GM04503 (cell line): ENCODE measurements at regions not wholly inside any gene's neighbourhood (a gene's known extent, or its start where the extent isn't known, plus 50 kb on each side); places are given as distances from the start of the nearest gene placed in this dataset.

Experiments
- DNase-seq: peaks from one replicate; pipeline ENCODE4 v3.0.0-alpha.2; 2012; ENCODE audit warnings: low read depth

DNA sequence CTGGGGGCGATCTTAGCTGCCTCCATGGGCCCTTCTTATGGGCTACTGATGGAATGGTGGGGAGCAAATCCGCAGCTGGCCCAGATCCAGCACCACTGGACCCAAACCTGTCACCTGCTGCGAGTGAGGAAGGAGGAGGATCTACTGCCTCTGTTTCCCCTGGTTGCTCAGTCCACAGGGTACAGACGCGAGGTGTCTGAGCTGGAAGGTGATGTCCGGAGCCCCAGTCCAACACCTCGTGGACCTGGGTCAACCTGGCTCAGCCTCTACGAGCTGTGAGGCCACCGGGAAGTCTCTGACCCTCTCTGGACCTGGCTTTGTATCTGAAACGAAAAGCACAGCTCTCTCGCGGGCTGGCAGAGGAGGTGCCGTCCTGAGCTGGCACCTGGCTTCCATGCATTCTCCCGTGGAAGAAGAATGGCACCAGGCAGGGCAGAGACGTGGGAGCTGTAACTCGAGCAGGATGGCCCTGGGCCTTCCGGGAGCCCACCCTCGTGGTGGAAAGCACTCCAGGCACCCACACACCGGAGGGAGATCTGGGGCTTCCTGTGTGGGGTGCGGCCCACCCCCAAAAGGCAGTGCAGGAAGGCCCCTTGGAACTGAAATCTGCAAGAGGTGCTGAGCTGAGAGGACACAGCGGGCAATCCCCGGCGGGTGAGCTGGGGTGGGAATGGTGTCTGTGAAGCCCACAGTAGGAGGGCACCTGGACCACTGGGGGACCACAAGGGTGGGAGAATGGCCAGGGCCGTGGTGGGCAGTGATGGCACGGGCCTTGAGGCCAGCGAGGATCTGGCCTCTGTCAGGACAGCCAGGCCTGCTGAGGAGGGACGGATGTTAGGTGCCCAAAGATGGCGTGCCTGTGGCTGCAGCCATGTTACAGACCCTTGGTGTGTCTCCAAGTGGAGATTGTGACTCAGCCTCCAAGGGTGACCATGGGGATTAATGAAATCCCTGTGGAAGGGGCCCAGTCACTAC lies 133.4 kb downstream of the OLFM1 start:
- no peak for DNase-seq

GRCh38 chr9:135221576-135221950 lies 134.1 kb downstream of the OLFM1 start:
- no peak for DNase-seq

GRCh38 chr9:135221951-135222631 lies 134.6 kb downstream of the OLFM1 start:
- no peak for DNase-seq

DNA sequence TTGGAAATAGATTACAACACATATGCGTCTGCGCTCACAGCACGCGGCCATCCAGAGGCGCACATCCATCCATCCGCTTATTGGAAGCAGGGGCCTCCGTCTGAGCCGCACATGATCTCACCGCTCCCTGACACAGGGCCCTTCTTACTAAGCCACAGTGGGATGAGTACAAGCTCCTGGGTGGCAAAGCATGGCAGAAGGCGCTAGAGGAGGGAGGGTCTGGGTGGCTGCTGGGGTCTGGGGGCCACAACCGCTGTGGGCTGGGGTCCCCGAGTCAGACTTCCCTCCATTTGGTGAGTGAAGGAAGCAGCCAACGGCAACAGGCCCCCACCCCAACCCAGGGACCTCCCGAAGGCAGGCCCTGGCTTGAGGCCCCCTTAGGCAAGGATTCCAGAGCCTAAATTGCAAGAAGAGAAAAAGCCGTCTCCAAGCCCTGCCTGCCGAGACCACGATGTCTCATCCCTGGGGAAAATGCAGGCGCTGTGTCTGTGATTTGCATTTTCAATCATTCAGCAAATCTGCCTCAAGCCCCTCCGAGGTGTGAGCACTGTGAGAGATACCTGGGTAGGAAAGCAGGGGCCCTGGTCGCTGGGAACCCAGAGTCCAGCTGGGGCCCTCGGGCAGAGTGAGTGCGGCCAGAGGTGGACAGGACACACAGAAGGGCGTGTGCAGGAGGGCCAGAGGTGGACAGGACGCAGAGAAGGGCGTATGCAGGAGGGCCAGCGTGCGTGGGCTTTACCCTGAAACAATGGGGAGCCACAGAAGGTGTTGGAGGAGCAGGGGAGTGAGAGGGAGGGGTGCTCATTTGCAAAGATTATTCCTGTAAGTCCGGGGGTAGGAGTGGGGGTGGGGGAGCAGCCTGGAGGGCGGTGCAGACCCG lies 135.7 kb downstream of the OLFM1 start:
- DNase-seq, result no peak

DNA sequence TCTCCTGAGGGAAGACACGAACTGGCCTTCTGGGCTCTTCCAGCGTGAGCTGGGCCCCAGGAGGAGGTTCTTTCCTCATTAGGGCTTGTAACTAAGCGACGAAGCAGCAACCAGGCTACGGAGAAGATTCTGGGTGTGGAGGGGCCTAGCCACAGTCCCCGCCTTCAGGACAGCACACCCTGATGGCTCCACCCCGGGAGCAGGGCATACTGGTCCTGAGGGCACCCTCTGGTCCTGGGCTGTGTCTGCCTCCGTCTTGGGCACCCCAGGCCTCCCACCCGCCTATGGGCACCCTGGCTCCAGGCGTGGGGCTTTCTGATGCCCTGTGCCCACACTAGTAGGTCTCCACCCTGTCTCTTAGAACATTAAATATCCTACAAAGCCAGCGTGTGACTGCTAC lies 136.4 kb downstream of the OLFM1 start:
- DNase-seq, result no peak

DNA sequence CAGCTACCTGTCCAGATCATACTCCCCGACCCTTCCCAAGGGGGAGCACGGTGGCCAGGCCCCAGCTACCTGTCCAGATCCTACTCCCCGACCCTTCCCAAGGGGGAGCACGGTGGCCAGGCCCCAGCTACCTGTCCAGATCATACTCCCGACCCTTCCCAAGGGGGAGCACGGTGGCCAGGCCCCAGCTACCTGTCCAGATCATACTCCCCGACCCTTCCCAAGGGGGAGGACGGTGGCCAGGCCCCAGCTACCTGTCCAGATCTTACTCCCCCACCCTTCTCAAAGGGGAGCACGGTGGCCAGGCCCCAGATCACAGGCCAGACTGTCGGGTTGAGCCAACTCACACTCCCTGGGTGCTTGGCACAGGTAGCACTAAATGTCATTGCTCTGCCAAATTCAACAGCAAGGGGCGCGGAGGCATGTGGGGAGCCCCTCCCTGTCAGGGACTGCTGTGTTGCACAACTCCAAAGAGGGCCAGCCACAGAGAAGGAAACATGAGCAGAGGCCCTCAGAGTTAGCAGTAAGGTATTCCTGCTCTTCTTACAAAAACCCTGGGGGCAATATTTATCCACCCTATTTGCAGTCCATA lies 136.9 kb downstream of the OLFM1 start:
- DNase-seq, result no peak

GRCh38 chr9:135224921-135225541 lies 137.6 kb downstream of the OLFM1 start:
- DNase-seq, result no peak

- no peak for DNase-seq
Observed at GRCh38 chr9:135225619-135226228, 138.3 kb downstream of the OLFM1 start.

- DNase-seq, result no peak
Observed at GRCh38 chr9:135226369-135227050, 139.0 kb downstream of the OLFM1 start.

GRCh38 chr9:135227641-135228251 lies 140.3 kb downstream of the OLFM1 start:
- no peak for DNase-seq

- DNase-seq, result no peak
Observed at GRCh38 chr9:135228345-135228982, 141.0 kb downstream of the OLFM1 start.

GRCh38 chr9:135228983-135229625 lies 141.6 kb downstream of the OLFM1 start:
- DNase-seq, result no peak

- no peak for DNase-seq
Observed at GRCh38 chr9:135229701-135230385, 142.4 kb downstream of the OLFM1 start.

GRCh38 chr9:135230386-135230765 lies 142.9 kb downstream of the OLFM1 start:
- no peak for DNase-seq

GRCh38 chr9:135230817-135231520 lies 143.5 kb downstream of the OLFM1 start:
- DNase-seq, result no peak

DNA sequence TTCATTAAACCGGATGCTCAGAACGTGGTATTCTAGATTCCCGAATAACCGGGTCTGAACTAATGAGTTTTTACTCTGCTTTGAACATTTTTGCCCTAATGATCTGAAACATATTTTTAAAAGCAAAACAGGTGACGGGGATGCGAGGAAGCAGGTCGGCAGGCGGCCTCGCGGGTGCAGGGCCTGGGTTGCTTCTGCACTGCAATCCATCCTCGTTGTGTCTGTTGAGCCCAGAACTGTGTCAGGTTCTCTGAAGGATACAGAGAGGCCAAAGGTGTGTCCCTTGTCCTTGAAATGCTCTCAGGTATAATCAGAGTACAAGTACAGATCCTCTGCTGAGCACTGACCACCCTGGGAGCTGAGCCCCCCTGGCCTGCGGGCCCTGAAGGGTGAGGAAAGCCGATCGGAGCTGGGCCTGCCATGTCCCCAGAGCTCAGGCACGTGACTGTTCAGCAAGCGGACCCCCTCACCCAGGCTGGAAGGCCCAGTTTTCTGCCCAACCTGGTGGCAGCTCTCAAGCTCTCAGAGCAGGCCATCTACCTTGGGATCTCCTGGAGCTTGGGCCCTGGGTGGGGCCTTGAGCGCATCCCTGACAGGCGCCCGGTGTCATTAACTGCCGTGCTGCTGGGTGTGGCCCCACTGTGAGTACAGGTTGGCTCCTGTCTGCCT lies 151.8 kb downstream of the OLFM1 start:
- DNase-seq, result no peak

DNA sequence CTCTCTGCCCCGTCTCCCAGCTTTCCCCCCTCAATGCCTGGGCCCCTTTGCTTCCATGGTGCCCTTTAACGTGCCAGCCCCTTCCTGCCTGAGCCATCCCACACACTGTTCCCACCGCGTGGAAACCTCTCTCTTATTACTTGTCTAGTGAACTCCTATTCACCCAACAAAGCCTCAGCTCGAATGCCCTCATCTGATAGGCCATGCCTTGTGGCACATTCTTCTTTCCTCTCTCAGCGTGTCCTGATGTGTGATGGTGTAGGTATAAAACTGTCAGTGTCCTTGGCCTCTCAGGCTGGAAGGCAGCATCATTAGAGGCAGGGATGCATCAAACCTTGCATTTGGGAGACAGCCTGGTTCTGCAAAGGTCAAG lies 152.3 kb downstream of the OLFM1 start:
- DNase-seq, result no peak
